Vagina (tissue), 2 donors: ENCODE measurements at regions not wholly inside any gene's neighbourhood (a gene's known extent, or its start where the extent isn't known, plus 50 kb on each side); places are given as distances from the start of the nearest gene placed in this dataset.

ENCODE experiments used
- CTCF ChIP-seq, 3 experiments: fragments of 450-650 bp in 2 of 3; fragments of 200-600 bp in 1 of 3; sonication (generic) in 1 of 3; IDR thresholded peaks; one replicate each; pipeline ENCODE4 v1.5.1; 2017 to 2019; ENCODE audit warnings: antibody characterized with exemption in 3 of 3, mild to moderate bottlenecking in 2 of 3, moderate library complexity in 2 of 3
- POLR2A ChIP-seq, 2 donors: fragments of 450-650 bp; IDR thresholded peaks; one replicate each; pipeline ENCODE4 v1.6.1; 2017; ENCODE audit warnings: antibody characterized with exemption in 2 of 2, mild to moderate bottlenecking in 2 of 2, moderate library complexity in 2 of 2
- POLR2AphosphoS5 ChIP-seq, 2 donors: sonication (generic); formaldehyde crosslinking; IDR thresholded peaks; one replicate each; pipeline ENCODE4 v1.9.0; 2017; ENCODE audit warnings: antibody characterized with exemption in 2 of 2, mild to moderate bottlenecking in 2 of 2, low read depth in 1 of 2; ENCODE audit not compliant: insufficient read depth in 1 of 2

DNA sequence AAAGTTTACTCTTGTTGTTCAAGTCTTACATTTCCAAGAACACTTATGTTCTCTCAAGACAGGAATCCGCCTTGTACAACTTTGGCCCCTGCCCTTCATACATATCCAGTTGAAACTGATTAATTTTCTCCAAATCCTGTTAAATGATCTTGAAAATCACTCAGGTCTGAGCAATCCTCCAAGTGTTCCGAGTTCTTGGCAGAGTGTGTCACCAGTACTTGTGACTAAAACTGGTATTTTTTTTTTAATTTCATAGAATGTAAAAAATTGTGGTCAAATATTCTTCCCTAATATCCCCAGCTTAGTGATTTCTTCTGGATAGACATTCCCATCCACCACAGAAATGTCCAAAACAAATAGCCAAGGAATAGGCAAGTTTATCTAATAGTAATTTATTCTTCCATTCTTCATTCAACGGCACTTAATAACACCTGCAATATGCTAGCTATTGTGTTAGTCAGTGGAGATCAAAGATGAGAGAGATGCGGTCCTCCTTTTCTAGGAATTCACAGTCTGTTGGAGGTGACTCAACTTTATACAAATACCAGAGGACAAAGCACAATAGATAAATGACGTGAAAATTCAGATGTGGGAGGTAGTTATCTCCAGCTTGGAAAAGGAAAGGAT, 71.4 kb downstream of the DIRAS3 start:
- TF ChIP-seq CTCF (IDR thresholded peaks at IDR 0.05) (no peak), POLR2A (IDR thresholded peaks at IDR 0.05) (no peak), POLR2AphosphoS5 (IDR thresholded peaks at IDR 0.05; ENCODE audit: insufficient read depth in 1 of 2, low read depth in 1 of 2) (no peak)
